T1000 (cell line): ENCODE measurements at regions not wholly inside any gene's neighbourhood (a gene's known extent, or its start where the extent isn't known, plus 50 kb on each side); places are given as distances from the start of the nearest gene placed in this dataset.

Experiments
- DNase-seq: peaks from one replicate; lab custom pipeline; 2025; ENCODE audit warnings: mixed read lengths; lab: John Stamatoyannopoulos, UW

- no peak for DNase-seq
These were observed 1128.0 kb downstream of the AACS start for GRCh38 chr12:126193190-126193589.

- no peak for DNase-seq
These were observed 1131.0 kb downstream of the AACS start for GRCh38 chr12:126196263-126196662.

GRCh38 chr12:126198516-126198915 lies 1133.3 kb downstream of the AACS start:
- DNase-seq = no peak

GRCh38 chr12:126198966-126199692 lies 1133.9 kb downstream of the AACS start:
- no peak for DNase-seq

GRCh38 chr12:126201981-126202537 lies 1136.8 kb downstream of the AACS start:
- no peak for DNase-seq

- DNase-seq = no peak
These were observed 1139.1 kb downstream of the AACS start for GRCh38 chr12:126204326-126204725.

GRCh38 chr12:126210026-126210425 lies 1144.8 kb downstream of the AACS start:
- no peak for DNase-seq

- no peak for DNase-seq
These were observed 1145.2 kb downstream of the AACS start for GRCh38 chr12:126210448-126210847.

- DNase-seq = no peak
These were observed 1147.6 kb downstream of the AACS start for GRCh38 chr12:126212824-126213223.

GRCh38 chr12:126218697-126219096 lies 1153.5 kb downstream of the AACS start:
- no peak for DNase-seq

- DNase-seq = no peak
These were observed 1153.9 kb downstream of the AACS start for GRCh38 chr12:126219139-126219538.

GRCh38 chr12:126219654-126220279 lies 1154.5 kb downstream of the AACS start:
- no peak for DNase-seq

GRCh38 chr12:126224032-126224431 lies 1158.8 kb downstream of the AACS start:
- DNase-seq = no peak

- DNase-seq = no peak
These were observed 1163.7 kb downstream of the AACS start for GRCh38 chr12:126228936-126229335.

GRCh38 chr12:126232711-126233110 lies 1167.5 kb downstream of the AACS start:
- no peak for DNase-seq

- DNase-seq = no peak
These were observed 1168.4 kb downstream of the AACS start for GRCh38 chr12:126233625-126234024.

- DNase-seq = no peak
These were observed 1178.7 kb downstream of the AACS start for GRCh38 chr12:126243814-126244440.

- DNase-seq = no peak
These were observed 1182.7 kb downstream of the AACS start for GRCh38 chr12:126247936-126248335.

GRCh38 chr12:126248871-126249403 lies 1183.7 kb downstream of the AACS start:
- no peak for DNase-seq

- no peak for DNase-seq
These were observed 1193.0 kb downstream of the AACS start for GRCh38 chr12:126258190-126258589.

GRCh38 chr12:126262829-126263228 lies 1197.6 kb downstream of the AACS start:
- DNase-seq = no peak

- DNase-seq = no peak
These were observed 1203.0 kb downstream of the AACS start for GRCh38 chr12:126268222-126268621.

GRCh38 chr12:126271159-126271558 lies 1205.9 kb downstream of the AACS start:
- no peak for DNase-seq
